NCI-H146 (cell line): ENCODE measurements at regions not wholly inside any gene's neighbourhood (a gene's known extent, or its start where the extent isn't known, plus 50 kb on each side); places are given as distances from the start of the nearest gene placed in this dataset.
"Not testable (repeated sequence)": the region's sequence is repeated elsewhere in the genome, so short reads cannot be mapped to it uniquely, and the experiment has no call there.

Experiments used
- DNase-seq: peaks from one replicate; lab custom pipeline; 2025; lab: John Stamatoyannopoulos, UW

DNA sequence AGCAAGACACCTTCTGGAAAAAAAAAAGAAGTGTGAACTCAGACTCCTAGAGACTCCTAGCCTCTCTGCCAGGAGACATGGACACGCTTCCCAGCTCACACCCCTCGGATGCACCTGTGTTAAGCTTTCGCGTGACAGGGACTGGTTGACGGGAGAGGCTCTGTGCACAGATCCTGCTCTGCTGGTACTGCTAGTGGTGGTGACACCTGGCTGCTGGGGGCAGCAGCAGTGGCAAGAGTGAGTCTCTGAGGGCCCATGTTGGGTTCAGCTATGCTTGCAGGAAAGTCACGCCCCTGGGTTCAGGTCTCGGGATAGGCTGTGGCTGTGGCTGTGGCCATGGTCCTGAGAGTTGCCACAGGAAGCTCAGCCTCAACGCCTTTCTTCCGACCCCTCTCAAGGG, 81.1 kb downstream of the XRCC2 start:
- DNase-seq: no peak

GRCh38 chr7:152591976-152592375, 84.0 kb downstream of the XRCC2 start:
- DNase-seq: no peak

DNA sequence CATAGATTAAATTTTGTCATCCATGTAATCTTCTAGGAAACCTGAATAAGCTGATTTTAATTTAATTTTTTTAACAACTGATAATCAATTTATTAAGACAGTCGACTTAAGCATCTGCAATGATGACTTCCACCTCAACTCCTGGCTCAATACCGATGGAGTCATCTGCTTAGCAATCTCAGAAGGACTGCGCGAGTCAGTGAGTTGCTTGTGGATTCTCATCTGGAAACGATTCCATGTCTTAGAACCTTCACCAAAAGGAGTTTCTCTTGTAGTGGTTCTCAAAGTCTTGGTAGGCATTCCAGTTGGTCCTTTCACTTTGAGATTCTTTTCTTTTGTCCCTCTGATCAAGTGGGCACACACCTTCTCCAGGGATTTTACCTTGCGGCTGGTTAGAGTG, 85.5 kb downstream of the XRCC2 start:
- no peak for DNase-seq

- not testable (repeated sequence) for DNase-seq
Measured at GRCh38 chr7:152589821-152590220, 86.1 kb downstream of the XRCC2 start.

GRCh38 chr7:152588350-152588749, 87.6 kb downstream of the XRCC2 start:
- DNase-seq: no peak

DNA sequence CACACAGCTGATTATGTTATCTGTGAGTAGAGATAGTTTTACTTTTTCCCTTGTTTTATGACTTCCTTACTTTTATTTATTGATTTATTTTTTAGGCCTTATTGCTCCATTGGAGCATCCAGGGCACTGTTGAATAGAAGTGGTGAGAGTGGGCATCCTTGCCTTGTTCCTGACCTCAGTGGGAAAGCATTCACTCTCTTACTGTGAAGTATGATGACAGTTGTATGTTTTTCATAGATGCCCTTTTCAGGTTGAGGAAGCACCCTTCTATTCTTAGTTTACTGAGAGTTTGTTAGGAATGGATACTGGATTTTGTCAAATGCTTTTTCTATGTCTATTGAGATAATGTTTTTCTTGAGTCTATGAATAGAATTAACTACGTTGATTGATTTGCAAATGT, 88.6 kb downstream of the XRCC2 start:
- DNase-seq: no peak

DNA sequence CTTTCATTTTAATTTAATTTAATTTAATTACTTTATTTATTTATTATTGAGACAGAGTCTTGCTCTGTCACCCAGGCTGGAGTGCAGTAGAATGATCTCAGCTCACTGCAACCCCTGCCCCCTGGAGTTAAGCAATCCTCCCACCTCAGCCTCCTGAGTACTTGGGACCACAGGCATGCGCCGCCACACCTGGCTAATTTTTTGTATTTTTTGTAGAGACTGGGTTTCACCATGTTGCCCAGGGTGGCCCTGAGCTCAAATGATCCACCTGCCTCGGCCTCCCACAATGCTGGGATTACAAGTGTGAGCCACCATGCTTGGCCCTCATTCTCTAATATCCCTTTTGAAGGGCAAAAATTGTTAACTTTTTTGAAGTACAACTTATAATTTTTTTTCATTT, 92.9 kb downstream of the XRCC2 start:
- DNase-seq: no peak

DNA sequence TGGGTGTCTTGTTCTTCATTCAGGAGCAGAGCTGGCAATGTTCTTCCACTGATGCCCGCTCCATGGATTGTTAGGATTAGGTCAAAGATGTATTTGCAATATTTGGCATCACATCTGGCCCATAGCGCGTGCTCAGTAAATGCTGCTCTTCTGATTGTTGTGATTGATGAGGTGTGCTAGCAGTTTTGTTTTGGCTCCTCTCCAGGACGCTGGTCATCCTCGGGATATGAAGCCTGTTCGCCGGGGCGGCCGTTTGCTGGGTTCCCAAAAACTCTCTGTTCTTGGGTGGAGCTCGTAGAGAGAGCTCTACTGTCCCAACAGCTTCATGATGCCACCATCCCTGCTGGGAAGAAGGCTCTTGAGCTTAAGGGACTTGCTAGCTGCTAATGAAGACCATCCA, 96.9 kb downstream of the XRCC2 start:
- DNase-seq: no peak

DNA sequence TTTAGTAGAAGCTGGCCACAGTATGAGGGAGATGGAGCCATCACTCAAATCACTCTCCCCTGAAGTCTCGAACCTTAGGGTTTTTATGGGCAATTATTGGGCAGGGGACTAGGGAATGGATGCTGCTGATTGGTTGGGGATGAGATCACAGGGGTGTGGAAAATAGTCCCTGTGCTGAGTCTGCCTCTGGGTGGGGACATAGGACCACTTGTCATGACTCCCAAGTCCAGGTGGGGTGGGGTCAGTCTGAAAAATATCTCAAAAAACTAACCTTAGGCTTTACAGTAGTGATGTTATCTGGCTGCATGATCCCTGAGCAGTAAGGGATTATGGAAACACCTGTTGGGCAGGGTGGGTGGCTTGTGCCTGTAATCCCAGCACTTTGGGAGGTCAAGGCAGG, 98.6 kb downstream of the XRCC2 start:
- DNase-seq: no peak

GRCh38 chr7:152574892-152575548, 100.9 kb downstream of the XRCC2 start:
- DNase-seq: peak; percentile 93

- DNase-seq: not testable (repeated sequence)
Measured at GRCh38 chr7:152573186-152573585, 102.8 kb downstream of the XRCC2 start.

DNA sequence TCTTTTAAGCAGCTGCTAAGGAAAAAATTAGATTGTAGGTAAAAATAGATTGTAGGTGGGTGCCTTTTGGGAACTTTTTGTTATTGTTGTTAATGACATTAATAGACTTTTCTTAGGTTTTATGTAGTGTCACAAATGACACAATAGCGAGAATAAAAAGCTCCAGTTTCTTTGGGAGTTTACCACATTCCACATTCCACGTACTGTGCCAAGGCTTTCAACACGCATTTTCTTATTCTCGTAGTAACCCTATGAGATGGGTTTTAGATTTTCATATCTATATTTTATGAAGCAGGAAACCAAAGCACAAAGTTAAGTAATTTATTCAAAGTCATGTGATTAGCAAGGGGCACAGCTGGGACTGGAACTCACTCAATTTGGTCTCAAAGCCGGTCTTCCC, 103.8 kb downstream of the XRCC2 start:
- no peak for DNase-seq

GRCh38 chr7:152571068-152571467, 104.9 kb downstream of the XRCC2 start:
- DNase-seq: no peak

- DNase-seq: peak; percentile 30
Measured at GRCh38 chr7:152568972-152569371, 107.0 kb downstream of the XRCC2 start.

DNA sequence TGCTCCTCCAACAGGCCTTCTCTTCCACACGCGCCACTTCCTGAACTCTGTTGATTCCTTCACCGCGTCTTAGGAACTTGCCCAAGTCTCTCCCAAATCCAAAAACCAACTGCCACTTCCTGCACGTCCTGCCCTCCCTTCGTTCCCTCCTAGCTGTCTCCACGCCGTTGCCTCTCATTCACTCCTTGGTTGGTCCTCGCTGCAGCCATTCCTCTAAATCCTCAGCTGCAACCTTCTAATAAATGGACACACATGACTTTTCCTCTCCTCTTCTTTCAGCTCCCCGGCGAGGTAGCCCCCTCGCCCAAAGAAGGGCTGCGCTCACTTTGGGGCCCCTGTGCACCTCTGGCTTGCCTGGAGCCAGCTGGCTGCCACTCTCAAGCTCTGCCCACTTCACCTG, 110.2 kb downstream of the XRCC2 start:
- no peak for DNase-seq

DNA sequence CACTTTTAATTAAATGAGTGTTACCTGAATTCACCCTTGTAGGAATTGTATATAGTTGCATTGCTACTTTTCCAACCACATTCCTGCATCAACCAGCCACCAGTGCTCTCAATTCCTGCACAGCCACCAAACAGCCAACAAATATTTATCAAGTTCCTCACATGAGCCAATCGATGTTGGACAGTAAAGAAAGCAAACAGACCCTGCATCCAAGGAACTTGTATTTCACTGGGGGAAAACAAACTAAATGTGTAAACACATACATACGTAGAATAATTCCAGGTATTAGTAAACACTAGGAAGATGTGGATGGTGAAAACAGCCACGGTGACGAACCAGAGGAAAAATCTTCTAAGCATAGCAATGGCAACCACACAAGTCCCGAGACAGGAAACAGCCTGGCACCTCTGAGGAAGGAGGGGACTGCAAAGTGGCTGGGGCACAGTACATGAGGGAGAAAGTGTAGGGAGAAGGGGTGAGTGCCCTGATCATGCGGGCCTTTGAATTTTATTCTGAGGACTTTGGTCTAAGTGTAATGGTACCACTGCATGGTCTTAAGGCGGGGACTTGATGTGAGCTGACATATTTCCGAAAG, 111.2 kb downstream of the XRCC2 start:
- no peak for DNase-seq

- no peak for DNase-seq
Measured at GRCh38 chr7:152556013-152556755, 119.8 kb downstream of the XRCC2 start.

GRCh38 chr7:152553671-152554317, 118.0 kb upstream of the KMT2C start:
- no peak for DNase-seq

DNA sequence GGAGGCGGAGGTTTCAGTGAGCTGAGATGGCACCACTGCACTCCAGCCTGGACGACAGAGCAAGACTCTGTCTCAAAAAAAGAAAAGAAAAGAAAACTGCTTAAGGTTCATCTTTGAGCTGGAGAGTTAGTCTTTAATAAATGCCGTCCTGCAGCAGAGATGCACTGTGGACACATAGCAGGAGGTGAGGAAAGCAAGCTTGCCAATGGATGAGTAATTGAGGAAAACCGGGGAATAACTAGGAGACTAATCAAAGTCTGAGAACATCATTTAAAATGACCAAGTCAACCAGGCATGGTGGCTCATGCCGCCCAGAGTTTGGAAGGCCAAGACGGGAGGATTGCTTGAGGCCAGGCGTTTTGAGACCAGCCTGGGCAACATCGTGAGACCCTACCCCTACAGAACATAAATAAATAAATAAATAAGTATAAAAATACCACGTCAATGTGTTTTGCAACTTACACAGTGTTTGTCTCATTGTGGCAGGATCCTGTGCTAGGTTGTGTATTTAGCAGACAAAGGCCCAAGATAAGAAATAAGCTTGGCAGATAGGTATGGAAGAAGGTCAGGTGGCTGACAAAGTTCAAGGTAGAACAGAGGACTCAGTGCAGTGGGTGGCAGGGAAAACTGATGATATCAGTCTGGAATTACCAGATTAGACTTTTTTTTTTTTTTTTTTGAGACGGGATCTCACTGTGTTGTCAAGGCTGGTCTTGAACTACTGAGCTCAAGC, 115.7 kb upstream of the KMT2C start:
- no peak for DNase-seq

- no peak for DNase-seq
Measured at GRCh38 chr7:152544971-152545619, 109.3 kb upstream of the KMT2C start.

- no peak for DNase-seq
Measured at GRCh38 chr7:152544481-152544927, 108.7 kb upstream of the KMT2C start.

DNA sequence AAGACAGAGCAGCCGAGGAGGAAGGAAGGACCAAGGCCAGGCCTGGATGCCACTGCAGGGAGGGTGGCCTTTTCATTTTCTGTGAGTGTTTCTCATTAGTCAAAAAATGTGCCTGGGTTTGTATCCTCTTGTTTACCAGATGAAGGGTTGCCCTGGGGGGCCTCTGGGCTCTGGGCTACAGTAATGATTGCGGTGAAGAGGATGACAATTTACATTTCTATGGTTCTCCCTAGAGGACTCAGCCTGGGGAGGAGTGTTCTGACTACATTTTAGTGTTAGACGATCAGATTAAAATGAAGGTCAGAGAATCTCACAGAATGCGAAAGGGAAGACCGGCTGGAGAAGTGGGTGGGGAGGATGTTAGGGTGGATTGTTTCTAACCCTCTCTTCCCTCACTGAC, 108.0 kb upstream of the KMT2C start:
- DNase-seq: no peak
